Astrocyte (in vitro differentiated cells and primary cell): ENCODE measurements at regions not wholly inside any gene's neighbourhood (a gene's known extent, or its start where the extent isn't known, plus 50 kb on each side); places are given as distances from the start of the nearest gene placed in this dataset.

Experiments
- EZH2 ChIP-seq: IDR thresholded peaks from 2 replicates; pipeline ENCODE4 v1.6.1; 2012; ENCODE audit warnings: mild to moderate bottlenecking, low read length, inconsistent platforms; ENCODE audit not compliant: insufficient read depth
- TF ChIP-seq, protein P1 (sequence below): IDR thresholded peaks from 2 replicates; pipeline ENCODE4 v1.5.1; 2011; ENCODE audit warnings: low read depth, mild to moderate bottlenecking, inconsistent platforms, low read length, moderate library complexity; ENCODE audit not compliant: insufficient read depth

DNA sequence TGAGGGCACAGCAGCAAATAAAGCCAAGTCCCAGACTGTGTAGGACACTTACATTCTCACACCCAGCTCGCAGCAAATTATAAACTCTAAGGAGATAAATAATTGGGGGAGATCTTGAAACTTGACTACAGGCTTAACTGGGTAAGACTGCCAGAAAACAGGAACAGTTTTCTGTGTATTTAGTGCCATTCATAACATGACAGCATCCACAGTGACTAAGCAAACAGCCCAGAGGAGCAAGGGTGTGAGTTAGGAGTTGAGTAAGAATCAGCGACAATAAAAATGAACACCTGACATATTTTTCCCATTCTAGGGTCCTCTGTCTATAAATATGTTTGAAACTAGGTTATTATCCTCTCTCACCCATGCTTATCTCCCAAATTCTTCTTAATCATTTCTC lies 370.9 kb upstream of the WWC1 start:
- TF ChIP-seq EZH2: no peak
- TF ChIP-seq, protein P1, sequence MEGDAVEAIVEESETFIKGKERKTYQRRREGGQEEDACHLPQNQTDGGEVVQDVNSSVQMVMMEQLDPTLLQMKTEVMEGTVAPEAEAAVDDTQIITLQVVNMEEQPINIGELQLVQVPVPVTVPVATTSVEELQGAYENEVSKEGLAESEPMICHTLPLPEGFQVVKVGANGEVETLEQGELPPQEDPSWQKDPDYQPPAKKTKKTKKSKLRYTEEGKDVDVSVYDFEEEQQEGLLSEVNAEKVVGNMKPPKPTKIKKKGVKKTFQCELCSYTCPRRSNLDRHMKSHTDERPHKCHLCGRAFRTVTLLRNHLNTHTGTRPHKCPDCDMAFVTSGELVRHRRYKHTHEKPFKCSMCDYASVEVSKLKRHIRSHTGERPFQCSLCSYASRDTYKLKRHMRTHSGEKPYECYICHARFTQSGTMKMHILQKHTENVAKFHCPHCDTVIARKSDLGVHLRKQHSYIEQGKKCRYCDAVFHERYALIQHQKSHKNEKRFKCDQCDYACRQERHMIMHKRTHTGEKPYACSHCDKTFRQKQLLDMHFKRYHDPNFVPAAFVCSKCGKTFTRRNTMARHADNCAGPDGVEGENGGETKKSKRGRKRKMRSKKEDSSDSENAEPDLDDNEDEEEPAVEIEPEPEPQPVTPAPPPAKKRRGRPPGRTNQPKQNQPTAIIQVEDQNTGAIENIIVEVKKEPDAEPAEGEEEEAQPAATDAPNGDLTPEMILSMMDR: no peak
